ENCODE measurements at regions not wholly inside any gene's neighbourhood (a gene's known extent, or its start where the extent isn't known, plus 50 kb on each side); places are given as distances from the start of the nearest gene placed in this dataset.

- no peak for TF ChIP-seq EZH2 (IDR thresholded peaks at IDR 0.05; ENCODE audit: insufficient read depth, poor library complexity, severe bottlenecking)
- TF ChIP-seq EZH2phosphoT487 (IDR thresholded peaks at IDR 0.05; ENCODE audit: insufficient read depth, low read depth): no peak
Observed at GRCh38 chr13:111005364-111005763, 90.5 kb upstream of the ANKRD10 start.
